COR-L47 (cell line): ENCODE measurements at regions not wholly inside any gene's neighbourhood (a gene's known extent, or its start where the extent isn't known, plus 50 kb on each side); places are given as distances from the start of the nearest gene placed in this dataset.
A peak's percentile ranks its signal among the peaks of the same experiment; 100 is the strongest.

Experiments
- DNase-seq: peaks from one replicate; lab custom pipeline; 2025; lab: John Stamatoyannopoulos, UW

DNA sequence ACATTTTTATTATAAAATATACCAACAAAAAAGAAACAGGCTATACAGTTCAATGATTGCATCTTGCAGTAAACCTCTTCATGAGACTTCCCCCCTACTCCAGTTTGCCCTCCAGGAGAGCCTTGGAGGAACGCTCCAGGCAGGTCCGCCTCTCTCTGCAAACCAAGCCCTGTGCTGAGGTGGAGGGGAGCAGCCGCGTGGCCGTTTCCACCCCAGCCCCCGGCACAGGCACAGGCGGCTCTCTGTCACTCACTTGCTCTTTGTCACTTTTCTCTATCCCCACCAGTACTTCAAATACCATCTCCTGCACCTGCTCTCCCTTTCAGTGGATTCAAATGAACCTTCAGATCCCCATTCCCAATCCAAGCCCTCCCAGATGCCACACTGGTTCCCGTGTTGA, 479.9 kb downstream of the OCA2 start:
- no peak for DNase-seq

DNA sequence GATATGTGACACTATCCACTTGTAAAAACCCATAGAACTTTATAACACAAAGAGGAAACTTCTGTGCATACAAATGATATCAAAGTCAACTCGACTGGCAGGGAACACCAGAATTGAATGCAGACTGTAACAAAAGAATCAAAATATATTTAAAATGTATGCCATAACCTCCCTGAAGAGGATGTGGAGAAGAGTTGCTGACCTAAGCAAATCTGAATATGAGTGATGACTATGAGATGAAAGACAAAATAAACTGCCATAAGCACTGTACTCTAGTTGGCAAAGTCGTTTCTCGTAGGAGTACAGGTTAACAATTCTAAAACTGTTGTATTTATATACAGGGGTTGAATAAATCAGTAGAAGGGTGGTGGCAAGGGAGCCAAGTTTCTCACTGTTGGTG, 482.1 kb downstream of the OCA2 start:
- DNase-seq: no peak

DNA sequence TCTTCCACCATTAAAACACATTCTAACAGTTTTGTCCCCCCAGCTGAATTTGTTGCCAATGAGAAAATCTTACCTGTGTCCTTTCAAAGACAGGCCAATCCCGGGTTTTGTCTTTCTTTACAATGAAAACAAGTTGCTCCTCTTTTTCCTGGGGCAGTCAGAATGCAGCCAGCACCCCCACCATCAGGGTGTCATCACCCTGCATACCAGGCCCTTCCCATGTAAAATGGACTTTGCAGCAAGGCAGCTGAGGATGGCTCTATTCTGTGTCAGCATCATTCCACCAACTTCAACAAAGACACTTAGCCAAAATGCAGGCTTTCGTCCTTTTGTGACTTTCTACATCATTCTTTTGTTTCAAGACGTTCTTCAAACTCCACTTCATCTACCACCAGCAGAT, 490.9 kb downstream of the OCA2 start:
- no peak for DNase-seq

DNA sequence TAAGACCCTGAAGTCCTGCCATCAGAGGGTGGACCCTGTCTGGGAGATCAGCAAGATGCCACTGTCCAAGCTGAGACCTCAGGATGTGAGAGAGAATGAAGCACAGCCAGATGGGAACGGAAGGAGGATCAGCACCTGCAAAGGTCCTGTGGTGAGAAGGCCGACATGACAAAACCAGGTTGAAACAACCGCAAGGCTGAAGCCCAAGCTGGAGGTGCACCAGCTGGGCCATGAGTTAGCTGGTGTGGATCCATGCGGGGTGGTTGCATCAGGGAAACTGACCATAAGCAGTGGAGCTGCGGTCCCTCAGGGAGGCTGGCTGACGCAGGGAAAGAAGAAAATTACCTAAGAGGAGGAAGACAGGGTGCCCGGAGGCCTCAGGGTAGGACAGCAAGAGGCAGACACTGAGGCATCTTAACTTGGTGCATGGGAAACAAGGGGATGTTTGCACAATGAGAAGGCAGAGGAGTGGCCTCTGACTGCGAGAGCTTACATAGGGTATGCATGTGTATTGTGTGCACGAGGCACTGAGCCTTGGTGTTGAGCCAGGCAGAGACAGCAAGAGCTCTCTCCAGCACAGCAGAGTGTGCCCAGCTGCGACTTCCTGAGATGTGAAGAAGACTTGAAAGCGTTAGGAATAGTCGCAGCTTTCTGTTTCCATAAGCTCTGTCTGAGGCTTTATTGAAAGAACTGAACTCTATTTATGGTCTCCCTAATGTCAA, 497.7 kb downstream of the OCA2 start:
- peak; percentile 29 for DNase-seq

DNA sequence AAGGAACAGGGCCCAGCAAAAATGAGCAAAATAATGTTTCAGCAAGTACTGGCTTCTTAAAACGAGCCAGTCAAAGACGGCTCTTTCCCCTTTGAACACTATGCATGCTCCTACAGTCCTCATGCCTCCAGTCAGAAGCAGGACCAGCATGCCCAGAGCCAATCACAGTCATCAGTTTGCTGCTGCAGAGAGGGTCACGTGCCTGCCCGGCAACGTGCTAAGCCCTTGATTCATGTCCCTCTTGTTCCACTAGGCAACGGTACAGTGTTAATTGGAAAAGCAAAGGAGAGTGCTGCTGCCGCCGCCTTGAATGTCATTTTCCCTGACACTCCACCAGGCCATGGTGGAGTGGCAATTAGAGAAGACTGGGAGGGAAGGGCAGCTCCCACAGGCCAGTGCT, 500.1 kb downstream of the OCA2 start:
- no peak for DNase-seq

DNA sequence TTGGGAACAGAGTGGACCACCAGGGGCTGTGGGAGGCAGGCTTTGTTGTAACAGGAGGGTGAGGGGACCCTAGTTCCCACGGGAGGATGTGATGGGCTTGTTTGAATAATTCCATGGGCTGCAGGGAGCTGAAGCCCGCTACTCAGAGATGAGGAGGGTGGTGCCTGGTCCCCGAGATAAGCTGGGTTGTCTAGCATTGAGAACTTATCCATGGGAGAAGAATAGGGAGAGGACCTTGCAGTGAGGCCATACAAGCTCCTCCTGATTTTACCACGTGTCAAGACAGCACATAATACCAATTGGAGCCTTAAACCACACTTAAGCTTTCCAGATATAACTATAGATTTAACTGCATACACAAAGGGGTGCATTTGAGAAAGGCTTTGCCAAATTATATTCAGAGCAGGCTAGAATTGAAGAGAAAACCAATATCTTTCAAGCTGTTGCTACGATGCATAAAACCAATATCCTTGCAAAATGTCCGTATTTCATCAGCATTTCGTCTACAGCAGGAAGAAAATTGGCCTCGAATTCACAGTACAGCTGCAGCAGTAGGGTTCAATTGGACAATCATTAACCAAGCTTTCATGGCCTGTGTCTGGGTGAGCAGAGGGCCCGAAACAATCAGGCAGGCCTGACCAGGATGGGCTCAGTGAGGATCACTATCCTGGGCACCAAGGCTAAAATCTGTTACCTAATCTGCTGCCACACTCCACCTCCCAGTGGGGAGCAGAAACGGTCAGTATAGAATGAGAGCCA, 500.7 kb downstream of the OCA2 start:
- DNase-seq: no peak

DNA sequence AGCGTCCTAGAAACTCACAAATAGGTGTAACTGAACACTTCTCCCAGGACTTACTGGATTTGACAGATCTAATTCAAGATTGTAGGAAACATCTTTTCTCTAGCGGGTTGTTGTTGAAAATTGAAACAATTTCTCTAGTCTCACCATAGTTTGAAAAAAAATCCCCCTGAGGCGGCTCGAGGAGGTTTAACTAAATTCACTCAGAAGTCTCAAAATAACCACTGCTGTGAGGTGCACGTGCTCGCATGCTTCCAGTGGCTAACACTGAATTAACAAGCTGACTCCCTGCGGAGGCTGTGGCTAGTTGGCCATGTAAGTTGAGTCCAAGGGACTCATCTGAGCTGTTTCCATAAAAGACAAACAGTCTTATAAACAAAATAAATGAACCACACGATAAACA, 503.9 kb downstream of the OCA2 start:
- no peak for DNase-seq

DNA sequence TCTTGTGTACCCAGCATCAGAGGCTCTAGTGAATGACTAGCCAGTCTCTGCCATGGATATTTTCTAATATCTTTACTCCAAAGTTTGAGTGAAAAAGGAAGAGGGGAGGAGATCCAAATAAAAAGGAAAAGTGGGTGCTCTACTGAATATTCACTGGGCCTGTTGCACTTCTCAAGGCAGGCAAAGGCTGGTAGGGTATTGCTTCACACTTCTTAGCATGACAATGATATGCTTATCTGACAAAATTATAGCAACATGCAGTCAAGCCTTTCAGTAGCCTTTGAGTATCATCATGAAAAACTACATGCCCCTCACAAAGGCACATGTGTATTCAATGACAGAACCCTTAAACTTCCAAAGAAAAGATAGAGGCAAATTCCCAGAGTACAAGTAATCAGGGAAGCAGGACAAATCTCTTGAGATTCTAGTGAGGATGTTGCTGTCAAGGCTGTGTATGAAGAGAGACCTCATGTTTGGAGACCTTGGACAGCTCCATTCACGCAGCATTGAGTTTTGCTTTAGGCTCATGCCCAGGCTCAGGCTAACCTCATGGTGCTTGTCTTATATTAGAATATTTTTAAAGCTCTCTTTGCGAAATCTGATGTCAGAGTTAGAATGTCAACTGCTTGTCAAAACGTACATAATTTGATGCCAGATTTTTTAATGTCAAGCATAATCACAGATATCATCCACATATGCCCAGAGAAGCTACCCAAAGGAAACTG, 506.9 kb downstream of the OCA2 start:
- DNase-seq: no peak
